IMR-90 (cell line): ENCODE measurements at regions not wholly inside any gene's neighbourhood (a gene's known extent, or its start where the extent isn't known, plus 50 kb on each side); places are given as distances from the start of the nearest gene placed in this dataset.

ENCODE experiments used
- CTCF ChIP-seq: conservative IDR thresholded peaks from 2 replicates; pipeline ENCODE4 v1.5.1; 2012; ENCODE audit warnings: mild to moderate bottlenecking, low read depth, low read length, improper control_type of control experiment
- FOS ChIP-seq: fragments of 150-350 bp; IDR thresholded peaks from 2 replicates; pipeline ENCODE4 v1.6.1; 2016; ENCODE audit warnings: low read depth, low read length
- MXI1 ChIP-seq: IDR thresholded peaks from 2 replicates; pipeline ENCODE4 v1.6.1; 2012; ENCODE audit warnings: low read depth, mild to moderate bottlenecking, low read length, moderate library complexity, borderline replicate concordance
- POLR2A ChIP-seq: IDR thresholded peaks from 2 replicates; pipeline ENCODE4 v1.6.1; 2012; ENCODE audit warnings: mild to moderate bottlenecking, low read depth, low read length
- RAD21 ChIP-seq: IDR thresholded peaks from 2 replicates; pipeline ENCODE4 v1.6.1; 2012; ENCODE audit warnings: low read length, improper control_type of control experiment
- RCOR1 ChIP-seq: IDR thresholded peaks from 2 replicates; pipeline ENCODE4 v1.6.1; 2012; ENCODE audit warnings: mild to moderate bottlenecking, low read length, improper control_type of control experiment; ENCODE audit not compliant: insufficient replicate concordance

- TF ChIP-seq CTCF (no peak), MXI1 (no peak), RCOR1 (no peak), FOS (no peak), POLR2A (no peak), RAD21 (no peak)
These were observed 51.5 kb upstream of the ATP5PO start for GRCh38 chr21:33967086-33967571.
